Parathyroid adenoma (tissue), 2 donors: ENCODE measurements at regions not wholly inside any gene's neighbourhood (a gene's known extent, or its start where the extent isn't known, plus 50 kb on each side); places are given as distances from the start of the nearest gene placed in this dataset.
"Not testable (repeated sequence)": the region's sequence is repeated elsewhere in the genome, so short reads cannot be mapped to it uniquely, and the experiment has no call there.

Experiments
- H2AFZ ChIP-seq: fragments of 300-600 bp; sonication (generic); one replicate; pipeline ENCODE4 v1.7.0; 2017; ENCODE audit warnings: antibody characterized with exemption, mild to moderate bottlenecking
- H3K27ac ChIP-seq: fragments of 300-600 bp; sonication (generic); one replicate; pipeline ENCODE4 v1.7.0; 2017
- H3K27me3 ChIP-seq: fragments of 300-600 bp; sonication (generic); one replicate; pipeline ENCODE4 v1.7.0; 2017; ENCODE audit warnings: low read length; ENCODE audit not compliant: control insufficient read depth, insufficient read depth
- H3K36me3 ChIP-seq: fragments of 300-600 bp; sonication (generic); one replicate; pipeline ENCODE4 v1.7.0; 2017; ENCODE audit warnings: low read length; ENCODE audit not compliant: control insufficient read depth, insufficient read depth
- H3K4me1 ChIP-seq: fragments of 300-600 bp; sonication (generic); one replicate; pipeline ENCODE4 v1.7.0; 2017; ENCODE audit warnings: control low read depth
- H3K4me2 ChIP-seq: fragments of 300-600 bp; sonication (generic); one replicate; pipeline ENCODE4 v1.7.0; 2017; ENCODE audit warnings: low read length
- H3K4me3 ChIP-seq: fragments of 300-600 bp; sonication (generic); one replicate; pipeline ENCODE4 v1.7.0; 2017; ENCODE audit warnings: low read depth, low read length
- H3K79me2 ChIP-seq: fragments of 300-600 bp; sonication (generic); one replicate; pipeline ENCODE4 v1.7.0; 2017; ENCODE audit warnings: control low read depth
- H3K9ac ChIP-seq: fragments of 300-600 bp; sonication (generic); one replicate; pipeline ENCODE4 v1.7.0; 2017; ENCODE audit warnings: mild to moderate bottlenecking
- H3K9me3 ChIP-seq: fragments of 300-600 bp; sonication (generic); one replicate; pipeline ENCODE4 v1.7.0; 2017; ENCODE audit warnings: low read length; ENCODE audit not compliant: control insufficient read depth
- TF ChIP-seq, protein P1 (sequence below): fragments of 300-600 bp; sonication (generic); IDR thresholded peaks from one replicate; pipeline ENCODE4 v1.7.0; 2017; ENCODE audit warnings: antibody characterized with exemption, mild to moderate bottlenecking
- donor health status: primary hyperparathyroidism.

DNA sequence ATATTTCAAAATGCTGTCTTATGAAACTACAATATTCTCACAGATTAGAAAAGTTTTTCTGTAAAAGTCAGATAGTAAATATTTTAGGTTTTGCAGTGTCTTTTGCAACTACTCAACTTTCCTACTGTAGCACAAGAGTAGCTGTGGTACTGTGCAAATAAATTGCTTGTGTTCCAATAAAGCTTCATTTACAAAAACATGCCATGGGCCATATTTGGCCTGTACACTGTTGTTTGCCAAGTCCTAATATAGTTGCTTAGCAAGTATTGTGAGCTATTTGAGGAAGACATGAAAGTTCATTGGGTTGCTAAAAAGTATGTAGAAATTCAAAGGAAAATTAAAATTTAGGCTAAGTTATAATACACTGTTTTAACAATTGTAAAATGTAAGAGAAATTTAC lies 80.0 kb downstream of the TFPI2 start:
- Histone ChIP-seq H3K27me3 (no peaks in the 10 kb centered on the region), H3K4me3 (no peak overlapping the region), H2AFZ (no peak overlapping the region), H3K27ac (no peak overlapping the region), H3K4me1 (no peaks in the 10 kb centered on the region), H3K9ac (no peak overlapping the region), H3K4me2 (no peak overlapping the region), H3K9me3 (no peaks in the 10 kb centered on the region), H3K79me2 (no peaks in the 10 kb centered on the region), H3K36me3 (no peaks in the 10 kb centered on the region)
- TF ChIP-seq, protein P1, sequence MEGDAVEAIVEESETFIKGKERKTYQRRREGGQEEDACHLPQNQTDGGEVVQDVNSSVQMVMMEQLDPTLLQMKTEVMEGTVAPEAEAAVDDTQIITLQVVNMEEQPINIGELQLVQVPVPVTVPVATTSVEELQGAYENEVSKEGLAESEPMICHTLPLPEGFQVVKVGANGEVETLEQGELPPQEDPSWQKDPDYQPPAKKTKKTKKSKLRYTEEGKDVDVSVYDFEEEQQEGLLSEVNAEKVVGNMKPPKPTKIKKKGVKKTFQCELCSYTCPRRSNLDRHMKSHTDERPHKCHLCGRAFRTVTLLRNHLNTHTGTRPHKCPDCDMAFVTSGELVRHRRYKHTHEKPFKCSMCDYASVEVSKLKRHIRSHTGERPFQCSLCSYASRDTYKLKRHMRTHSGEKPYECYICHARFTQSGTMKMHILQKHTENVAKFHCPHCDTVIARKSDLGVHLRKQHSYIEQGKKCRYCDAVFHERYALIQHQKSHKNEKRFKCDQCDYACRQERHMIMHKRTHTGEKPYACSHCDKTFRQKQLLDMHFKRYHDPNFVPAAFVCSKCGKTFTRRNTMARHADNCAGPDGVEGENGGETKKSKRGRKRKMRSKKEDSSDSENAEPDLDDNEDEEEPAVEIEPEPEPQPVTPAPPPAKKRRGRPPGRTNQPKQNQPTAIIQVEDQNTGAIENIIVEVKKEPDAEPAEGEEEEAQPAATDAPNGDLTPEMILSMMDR, result no peak

DNA sequence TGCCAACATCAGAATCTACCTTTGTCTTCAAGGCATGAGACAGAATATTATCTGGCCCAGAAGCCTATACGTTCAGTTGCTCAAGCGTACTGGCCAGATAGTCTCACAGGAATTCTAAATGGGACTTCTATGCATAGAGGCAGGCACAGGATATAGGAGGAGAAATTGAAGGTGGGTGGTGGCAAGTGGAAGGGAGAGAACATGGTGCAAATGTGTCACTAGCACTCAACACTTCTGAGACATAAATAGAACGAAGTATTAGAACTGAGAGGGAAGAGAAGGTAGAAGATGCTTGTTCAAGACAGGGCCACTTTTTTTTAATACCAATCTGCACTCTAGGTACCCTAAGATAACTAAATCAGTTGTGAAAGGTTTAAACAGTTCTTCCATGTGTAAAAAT lies 85.8 kb downstream of the TFPI2 start:
- Histone ChIP-seq H3K4me2 (no peak overlapping the region), H3K4me1 (no peaks in the 10 kb centered on the region), H3K9ac (no peak overlapping the region), H3K4me3 (no peak overlapping the region), H3K27ac (no peak overlapping the region), H3K27me3 (no peaks in the 10 kb centered on the region), H3K9me3 (no peaks in the 10 kb centered on the region), H2AFZ (no peak overlapping the region), H3K79me2 (no peaks in the 10 kb centered on the region), H3K36me3 (no peaks in the 10 kb centered on the region)
- TF ChIP-seq, protein P1, result no peak

DNA sequence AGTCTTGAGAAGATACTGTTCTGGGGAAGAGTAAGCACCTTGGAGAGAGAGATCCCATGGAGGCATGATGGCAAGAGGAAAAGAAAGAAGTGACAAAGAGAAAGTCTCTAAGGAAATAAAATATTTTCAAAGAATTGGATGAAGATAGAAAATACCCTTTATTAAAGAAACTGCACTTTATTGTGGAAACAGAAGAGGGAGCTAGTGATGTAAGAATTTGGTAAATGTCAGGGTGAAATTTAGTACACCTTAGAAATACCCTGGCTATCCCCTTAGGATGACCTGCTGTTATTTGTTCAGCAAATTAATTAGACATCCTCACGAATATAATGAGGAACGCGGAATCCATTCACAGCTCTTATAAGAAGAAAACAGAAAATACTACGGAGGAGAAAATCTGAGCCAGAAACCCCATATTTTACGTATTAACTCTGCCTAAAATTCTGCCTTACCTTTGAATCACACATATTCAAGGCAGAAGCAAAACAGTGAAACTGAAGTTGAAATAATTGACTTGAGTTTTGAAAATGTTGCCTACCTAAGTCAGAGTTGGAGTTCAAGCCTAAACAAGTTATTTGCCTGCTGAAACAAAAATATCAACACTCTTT lies 90.7 kb downstream of the TFPI2 start:
- H3K9ac ChIP-seq, result no peak overlapping the region
- H3K4me1 ChIP-seq, result no peaks in the 10 kb centered on the region
- H3K4me2 ChIP-seq, result no peak overlapping the region
- H3K79me2 ChIP-seq, result no peaks in the 10 kb centered on the region
- TF ChIP-seq, protein P1, result no peak
- no peak overlapping the region for H3K4me3 ChIP-seq
- no peak overlapping the region for H3K27ac ChIP-seq
- H3K9me3 ChIP-seq, result no peaks in the 10 kb centered on the region
- no peaks in the 10 kb centered on the region for H3K27me3 ChIP-seq
- no peak overlapping the region for H2AFZ ChIP-seq
- no peaks in the 10 kb centered on the region for H3K36me3 ChIP-seq

DNA sequence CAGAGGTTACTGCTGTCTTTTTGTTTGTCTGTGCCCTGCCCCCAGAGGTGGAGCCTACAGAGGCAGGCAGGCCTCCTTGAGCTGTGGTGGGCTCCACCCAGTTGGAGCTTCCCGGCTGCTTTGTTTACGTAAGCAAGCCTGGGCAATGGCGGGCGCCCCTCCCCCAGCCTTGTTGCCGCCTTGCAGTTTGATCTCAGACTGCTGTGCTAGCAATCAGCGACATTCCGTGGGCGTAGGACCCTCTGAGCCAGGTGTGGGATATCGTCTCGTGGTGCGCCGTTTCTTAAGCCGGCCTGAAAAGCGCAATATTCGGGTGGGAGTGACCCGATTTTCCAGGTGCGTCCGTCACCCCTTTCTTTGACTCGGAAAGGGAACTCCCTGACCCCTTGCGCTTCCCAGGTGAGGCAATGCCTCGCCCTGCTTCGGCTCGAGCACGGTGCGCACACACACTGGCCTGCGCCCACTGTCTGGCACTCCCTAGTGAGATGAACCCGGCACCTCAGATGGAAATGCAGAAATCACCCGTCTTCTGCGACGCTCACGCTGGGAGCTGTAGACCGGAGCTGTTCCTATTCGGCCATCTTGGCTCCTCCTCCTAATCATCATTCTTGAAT lies 97.4 kb downstream of the TFPI2 start:
- not testable (repeated sequence) for H3K9ac ChIP-seq, H3K4me3 ChIP-seq, H3K36me3 ChIP-seq, H3K27ac ChIP-seq, H3K79me2 ChIP-seq, H3K27me3 ChIP-seq, H2AFZ ChIP-seq, H3K4me1 ChIP-seq, H3K9me3 ChIP-seq, H3K4me2 ChIP-seq

DNA sequence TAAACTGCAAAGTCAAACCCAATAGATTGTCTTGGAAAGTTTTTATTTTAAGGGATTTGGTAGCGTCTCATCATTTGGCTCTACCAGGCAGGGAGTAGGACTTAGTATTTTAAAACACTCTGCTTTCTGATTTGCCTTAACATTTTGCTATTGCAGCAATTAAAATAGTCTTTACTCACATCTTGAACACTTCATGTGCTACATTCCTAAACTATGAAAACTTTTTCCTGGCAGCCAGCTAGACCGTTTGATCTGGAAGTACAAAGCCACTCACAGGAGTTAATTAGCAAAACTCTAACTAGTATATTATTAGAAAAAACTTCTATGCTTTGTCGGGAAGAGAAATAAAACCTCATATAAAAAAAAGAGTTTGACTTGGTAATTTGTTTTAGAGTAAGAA lies 111.4 kb downstream of the TFPI2 start:
- no peak overlapping the region for H2AFZ ChIP-seq
- no peak overlapping the region for H3K4me2 ChIP-seq
- no peaks in the 10 kb centered on the region for H3K4me1 ChIP-seq
- no peak overlapping the region for H3K27ac ChIP-seq
- TF ChIP-seq, protein P1, result no peak
- no peaks in the 10 kb centered on the region for H3K27me3 ChIP-seq
- H3K36me3 ChIP-seq, result no peaks in the 10 kb centered on the region
- no peaks in the 10 kb centered on the region for H3K79me2 ChIP-seq
- no peak overlapping the region for H3K9ac ChIP-seq
- no peak overlapping the region for H3K4me3 ChIP-seq
- H3K9me3 ChIP-seq, result no peaks in the 10 kb centered on the region
